Limb (tissue), 2 donors: ENCODE measurements at regions not wholly inside any gene's neighbourhood (a gene's known extent, or its start where the extent isn't known, plus 50 kb on each side); places are given as distances from the start of the nearest gene placed in this dataset.

Experiments used
- DNase-seq, 2 donors: peaks; one replicate each; pipeline ENCODE4 v3.0.0-alpha.2; 2016; ENCODE audit errors: extremely low spot score in 2 of 2

GRCh38 chr12:45549337-45549902, 180.1 kb upstream of the ARID2 start:
- DNase-seq, result no peak

- DNase-seq, result no peak
Observed at GRCh38 chr12:45553204-45553603, 176.3 kb upstream of the ARID2 start.

GRCh38 chr12:45557016-45557415, 172.5 kb upstream of the ARID2 start:
- DNase-seq, result no peak

- DNase-seq, result no peak
Observed at GRCh38 chr12:45558353-45558752, 171.2 kb upstream of the ARID2 start.

- DNase-seq, result no peak
Observed at GRCh38 chr12:45559537-45559936, 170.0 kb upstream of the ARID2 start.

- no peak for DNase-seq
Observed at GRCh38 chr12:45560689-45561088, 168.8 kb upstream of the ARID2 start.

- no peak for DNase-seq
Observed at GRCh38 chr12:45561488-45561887, 168.0 kb upstream of the ARID2 start.

GRCh38 chr12:45565590-45565989, 163.9 kb upstream of the ARID2 start:
- DNase-seq, result no peak

GRCh38 chr12:45566257-45566656, 163.2 kb upstream of the ARID2 start:
- DNase-seq, result no peak

GRCh38 chr12:45568808-45569207, 160.7 kb upstream of the ARID2 start:
- no peak for DNase-seq

GRCh38 chr12:45570501-45570900, 159.0 kb upstream of the ARID2 start:
- DNase-seq, result no peak

- no peak for DNase-seq
Observed at GRCh38 chr12:45572114-45572513, 157.4 kb upstream of the ARID2 start.

GRCh38 chr12:45575417-45575816, 154.1 kb upstream of the ARID2 start:
- no peak for DNase-seq

GRCh38 chr12:45575823-45576475, 153.6 kb upstream of the ARID2 start:
- no peak for DNase-seq

GRCh38 chr12:45577844-45578399, 151.6 kb upstream of the ARID2 start:
- no peak for DNase-seq

- no peak for DNase-seq
Observed at GRCh38 chr12:45580356-45580969, 149.0 kb upstream of the ARID2 start.

GRCh38 chr12:45581112-45581511, 148.4 kb upstream of the ARID2 start:
- no peak for DNase-seq

GRCh38 chr12:45582536-45582935, 147.0 kb upstream of the ARID2 start:
- DNase-seq, result no peak

GRCh38 chr12:45582986-45583659, 146.4 kb upstream of the ARID2 start:
- no peak for DNase-seq

GRCh38 chr12:45584336-45584735, 145.2 kb upstream of the ARID2 start:
- no peak for DNase-seq

GRCh38 chr12:45585522-45586230, 143.8 kb upstream of the ARID2 start:
- DNase-seq, result no peak

GRCh38 chr12:45586486-45586885, 143.0 kb upstream of the ARID2 start:
- no peak for DNase-seq
